HEK293 (cell line): ENCODE measurements at regions not wholly inside any gene's neighbourhood (a gene's known extent, or its start where the extent isn't known, plus 50 kb on each side); places are given as distances from the start of the nearest gene placed in this dataset.

Source experiments
- CTCF ChIA-PET: fragments of 350-600 bp; formaldehyde crosslinking; extraction: SDS; loops from one replicate; lab custom pipeline; 2021; ENCODE audit warnings: antibody characterized with exemption; lab: Yijun Ruan, JAX
- POLR2A ChIA-PET: fragments of 300-600 bp; formaldehyde crosslinking; extraction: SDS; loops from one replicate; lab custom pipeline; 2020; ENCODE audit warnings: antibody characterized with exemption, inconsistent platforms; lab: Yijun Ruan, JAX
- H3K27ac ChIP-seq: fragments of 200-500 bp; sonication (Bioruptor generic); 2 replicates; pipeline ENCODE4 v1.5.1; 2014; ENCODE audit warnings: low read depth, low read length, control low read depth, inconsistent platforms; ENCODE audit errors: extremely low read depth
- H3K36me3 ChIP-seq, 2 experiments: fragments of 200-500 bp in 1 of 2; sonication (Bioruptor generic) in 1 of 2; 1 replicate in 1 of 2; 2 replicates in 1 of 2; pipeline ENCODE4 v1.5.1; 2014 to 2017; ENCODE audit warnings: inconsistent platforms in 2 of 2, low read length in 2 of 2; ENCODE audit not compliant: control insufficient read depth in 2 of 2, insufficient read depth in 1 of 2
- H3K4me1 ChIP-seq: fragments of 200-500 bp; sonication (Bioruptor generic); 2 replicates; pipeline ENCODE4 v1.5.1; 2014; ENCODE audit warnings: mild to moderate bottlenecking, low read length, inconsistent platforms; ENCODE audit not compliant: control insufficient read depth, insufficient read depth
- H3K4me3 ChIP-seq: 2 replicates; pipeline ENCODE4 v1.5.1; 2011; ENCODE audit warnings: low read depth, mild to moderate bottlenecking, control low read depth, low read length, moderate library complexity
- H3K9me3 ChIP-seq: fragments of 200-500 bp; sonication (Bioruptor generic); 2 replicates; pipeline ENCODE4 v1.5.1; 2014; ENCODE audit warnings: low read depth, low read length, inconsistent platforms; ENCODE audit not compliant: control insufficient read depth, insufficient read depth
- GLI2 ChIP-seq: fragments of 450-650 bp; formaldehyde crosslinking; IDR thresholded peaks from 2 replicates; pipeline ENCODE4; 2017; ENCODE audit warnings: missing biosample characterization, missing genetic modification characterization, low read depth, borderline replicate concordance
- KLF7 ChIP-seq: fragments of 450-650 bp; formaldehyde crosslinking; IDR thresholded peaks from 2 replicates; pipeline ENCODE4 v1.5.1; 2016; ENCODE audit warnings: missing biosample characterization, missing genetic modification characterization, borderline replicate concordance
- MZF1 ChIP-seq: fragments of 450-650 bp; formaldehyde crosslinking; IDR thresholded peaks from 2 replicates; pipeline ENCODE4 v1.5.1; 2017; ENCODE audit warnings: missing biosample characterization, missing genetic modification characterization, borderline replicate concordance
- SCRT2 ChIP-seq: fragments of 450-650 bp; formaldehyde crosslinking; IDR thresholded peaks from 2 replicates; pipeline ENCODE4 v1.5.1; 2016; ENCODE audit warnings: missing biosample characterization, missing genetic modification characterization
- SP2 ChIP-seq: fragments of 450-650 bp; formaldehyde crosslinking; IDR thresholded peaks from 2 replicates; pipeline ENCODE4 v1.5.1; 2016; ENCODE audit warnings: missing biosample characterization, missing genetic modification characterization
- TCF7L2 ChIP-seq: IDR thresholded peaks from 2 replicates; pipeline ENCODE4 v1.6.1; 2011; ENCODE audit warnings: low read depth, mild to moderate bottlenecking, inconsistent platforms, low read length, moderate library complexity, borderline replicate concordance
- TRIM28 ChIP-seq: IDR thresholded peaks from 2 replicates; pipeline ENCODE4 v1.6.1; 2011; ENCODE audit warnings: low read length, control low read depth, borderline replicate concordance
- ZBTB20 ChIP-seq: fragments of 450-650 bp; formaldehyde crosslinking; IDR thresholded peaks from 2 replicates; pipeline ENCODE4 v1.5.1; 2016; ENCODE audit warnings: missing biosample characterization, missing genetic modification characterization
- ZFP69B ChIP-seq: fragments of 450-650 bp; formaldehyde crosslinking; IDR thresholded peaks from 2 replicates; pipeline ENCODE4 v1.5.1; 2016; ENCODE audit warnings: missing biosample characterization, missing genetic modification characterization
- ZNF146 ChIP-seq: fragments of 450-650 bp; formaldehyde crosslinking; IDR thresholded peaks from 2 replicates; pipeline ENCODE4 v1.5.1; 2016; ENCODE audit warnings: missing biosample characterization, missing genetic modification characterization
- ZNF169 ChIP-seq: fragments of 450-650 bp; formaldehyde crosslinking; IDR thresholded peaks from 2 replicates; pipeline ENCODE4 v1.5.1; 2016; ENCODE audit warnings: missing biosample characterization, missing genetic modification characterization
- ZNF311 ChIP-seq: fragments of 450-650 bp; formaldehyde crosslinking; IDR thresholded peaks from 2 replicates; pipeline ENCODE4 v1.5.1; 2017; ENCODE audit warnings: missing biosample characterization, missing genetic modification characterization, borderline replicate concordance
- ZNF37A ChIP-seq: fragments of 450-650 bp; IDR thresholded peaks from 2 replicates; pipeline ENCODE4 v1.5.1; 2018; ENCODE audit warnings: missing biosample characterization, missing genetic modification characterization
- ZNF394 ChIP-seq: fragments of 450-650 bp; formaldehyde crosslinking; IDR thresholded peaks from 2 replicates; pipeline ENCODE4 v1.5.1; 2016; ENCODE audit warnings: missing biosample characterization, missing genetic modification characterization, mild to moderate bottlenecking, moderate library complexity, borderline replicate concordance
- ZNF521 ChIP-seq: fragments of 450-650 bp; formaldehyde crosslinking; IDR thresholded peaks from 2 replicates; pipeline ENCODE4 v1.5.1; 2017; ENCODE audit warnings: missing biosample characterization, mild to moderate bottlenecking, missing genetic modification characterization
- ZNF561 ChIP-seq: fragments of 450-650 bp; IDR thresholded peaks from 2 replicates; pipeline ENCODE4 v1.5.1; 2018; ENCODE audit warnings: missing biosample characterization, missing genetic modification characterization, borderline replicate concordance
- ZNF571 ChIP-seq: fragments of 450-650 bp; formaldehyde crosslinking; IDR thresholded peaks from 2 replicates; pipeline ENCODE4 v1.5.0; 2017; ENCODE audit warnings: missing biosample characterization, missing genetic modification characterization
- ZNF596 ChIP-seq: fragments of 450-650 bp; IDR thresholded peaks from 2 replicates; pipeline ENCODE4 v1.5.0; 2018; ENCODE audit warnings: missing biosample characterization, mild to moderate bottlenecking, missing genetic modification characterization, moderate library complexity
- ZNF610 ChIP-seq: fragments of 450-650 bp; formaldehyde crosslinking; IDR thresholded peaks from 2 replicates; pipeline ENCODE4 v1.5.1; 2016; ENCODE audit warnings: missing biosample characterization, missing genetic modification characterization, borderline replicate concordance
- ZNF624 ChIP-seq: fragments of 450-650 bp; formaldehyde crosslinking; IDR thresholded peaks from 2 replicates; pipeline ENCODE4 v1.5.1; 2017; ENCODE audit warnings: missing biosample characterization, missing genetic modification characterization
- ZNF791 ChIP-seq: fragments of 450-650 bp; formaldehyde crosslinking; IDR thresholded peaks from 2 replicates; pipeline ENCODE4 v1.5.1; 2016; ENCODE audit warnings: missing biosample characterization, missing genetic modification characterization
- ZNF792 ChIP-seq: fragments of 450-650 bp; formaldehyde crosslinking; IDR thresholded peaks from 2 replicates; pipeline ENCODE4 v1.5.1; 2016; ENCODE audit warnings: missing biosample characterization, missing genetic modification characterization
- ZSCAN23 ChIP-seq: fragments of 450-650 bp; formaldehyde crosslinking; IDR thresholded peaks from 2 replicates; pipeline ENCODE4 v1.5.1; 2016; ENCODE audit warnings: missing biosample characterization, missing genetic modification characterization
- TF ChIP-seq, protein P1 (sequence below): fragments of 450-650 bp; formaldehyde crosslinking; IDR thresholded peaks from 2 replicates; pipeline ENCODE4 v1.5.1; 2016; ENCODE audit warnings: missing biosample characterization, missing genetic modification characterization
- TF ChIP-seq, protein P2 (sequence below): fragments of 450-650 bp; formaldehyde crosslinking; IDR thresholded peaks from 2 replicates; pipeline ENCODE4 v1.5.1; 2016; ENCODE audit warnings: missing biosample characterization, missing genetic modification characterization
- TF ChIP-seq, protein P3 (sequence below): IDR thresholded peaks from 2 replicates; pipeline ENCODE4 v1.6.1; 2011; ENCODE audit warnings: mild to moderate bottlenecking, low read depth, low read length, borderline replicate concordance
- TF ChIP-seq, protein P4 (sequence below): fragments of 450-650 bp; formaldehyde crosslinking; IDR thresholded peaks from 2 replicates; pipeline ENCODE4 v1.5.1; 2016; ENCODE audit warnings: missing biosample characterization, missing genetic modification characterization
- TF ChIP-seq, protein P5 (sequence below): fragments of 450-650 bp; formaldehyde crosslinking; IDR thresholded peaks from 2 replicates; pipeline ENCODE4 v1.5.1; 2016; ENCODE audit warnings: missing biosample characterization, missing genetic modification characterization

DNA sequence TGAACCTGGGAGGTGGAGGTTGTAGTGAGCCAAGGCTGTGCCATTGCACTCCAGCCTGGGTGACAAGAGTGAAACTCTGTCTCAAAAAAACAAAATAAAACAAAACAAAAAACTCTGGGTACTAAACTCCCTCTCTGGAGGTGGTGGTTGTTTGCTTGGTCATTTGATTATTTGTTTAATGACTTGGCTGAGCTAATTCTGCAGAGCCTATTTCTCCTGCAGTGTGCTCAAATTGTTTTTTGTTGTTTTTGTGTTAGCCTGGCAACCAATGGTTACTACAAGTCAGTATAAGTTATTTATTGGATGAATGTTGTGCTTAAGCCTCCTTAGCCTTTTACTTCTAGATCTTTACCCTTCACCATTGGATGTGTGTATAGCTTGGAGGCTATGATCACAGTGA lies 387.5 kb downstream of the ADCYAP1 start:
- Histone ChIP-seq H3K4me3 (no peak overlapping the region), H3K4me1 (no peaks in the 10 kb centered on the region), H3K36me3 (no peaks in the 10 kb centered on the region), H3K9me3 (no peaks in the 10 kb centered on the region)
- CTCF ChIA-PET, result interaction anchor here (0.5 kb wide), 1 partner anchor 1256 kb away, joined by 3 read pairs; no protein-coding TSS in a partner anchor
- POLR2A ChIA-PET, result no interaction called here
- TF ChIP-seq ZFP69B (tag by site-specific recombination) (no peak), ZNF561 (tag by site-specific recombination) (no peak), GLI2 (tag by site-specific recombination) (no peak), TCF7L2 (no peak), ZSCAN23 (no peak), ZNF169 (tag by site-specific recombination) (no peak), TRIM28 (no peak), KLF7 (tag by site-specific recombination) (no peak), ZBTB20 (no peak)
- TF ChIP-seq, protein P1, sequence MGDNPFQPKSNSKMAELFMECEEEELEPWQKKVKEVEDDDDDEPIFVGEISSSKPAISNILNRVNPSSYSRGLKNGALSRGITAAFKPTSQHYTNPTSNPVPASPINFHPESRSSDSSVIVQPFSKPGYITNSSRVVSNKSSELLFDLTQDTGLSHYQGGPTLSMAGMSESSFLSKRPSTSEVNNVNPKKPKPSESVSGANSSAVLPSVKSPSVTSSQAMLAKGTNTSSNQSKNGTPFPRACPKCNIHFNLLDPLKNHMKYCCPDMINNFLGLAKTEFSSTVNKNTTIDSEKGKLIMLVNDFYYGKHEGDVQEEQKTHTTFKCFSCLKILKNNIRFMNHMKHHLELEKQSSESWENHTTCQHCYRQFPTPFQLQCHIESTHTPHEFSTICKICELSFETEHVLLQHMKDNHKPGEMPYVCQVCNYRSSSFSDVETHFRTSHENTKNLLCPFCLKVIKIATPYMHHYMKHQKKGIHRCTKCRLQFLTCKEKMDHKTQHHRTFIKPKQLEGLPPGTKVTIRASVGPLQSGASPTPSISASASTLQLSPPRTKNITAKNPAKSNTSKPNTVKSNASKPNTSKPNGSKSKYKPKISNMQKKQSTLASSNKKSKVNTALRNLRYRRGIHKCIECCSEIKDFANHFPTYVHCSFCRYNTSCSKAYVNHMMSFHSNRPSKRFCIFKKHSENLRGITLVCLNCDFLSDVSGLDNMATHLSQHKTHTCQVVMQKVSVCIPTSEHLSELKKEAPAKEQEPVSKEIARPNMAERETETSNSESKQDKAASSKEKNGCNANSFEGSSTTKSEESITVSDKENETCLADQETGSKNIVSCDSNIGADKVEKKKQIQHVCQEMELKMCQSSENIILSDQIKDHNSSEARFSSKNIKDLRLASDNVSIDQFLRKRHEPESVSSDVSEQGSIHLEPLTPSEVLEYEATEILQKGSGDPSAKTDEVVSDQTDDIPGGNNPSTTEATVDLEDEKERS (tag by site-specific recombination), result no peak
- TF ChIP-seq, protein P2, sequence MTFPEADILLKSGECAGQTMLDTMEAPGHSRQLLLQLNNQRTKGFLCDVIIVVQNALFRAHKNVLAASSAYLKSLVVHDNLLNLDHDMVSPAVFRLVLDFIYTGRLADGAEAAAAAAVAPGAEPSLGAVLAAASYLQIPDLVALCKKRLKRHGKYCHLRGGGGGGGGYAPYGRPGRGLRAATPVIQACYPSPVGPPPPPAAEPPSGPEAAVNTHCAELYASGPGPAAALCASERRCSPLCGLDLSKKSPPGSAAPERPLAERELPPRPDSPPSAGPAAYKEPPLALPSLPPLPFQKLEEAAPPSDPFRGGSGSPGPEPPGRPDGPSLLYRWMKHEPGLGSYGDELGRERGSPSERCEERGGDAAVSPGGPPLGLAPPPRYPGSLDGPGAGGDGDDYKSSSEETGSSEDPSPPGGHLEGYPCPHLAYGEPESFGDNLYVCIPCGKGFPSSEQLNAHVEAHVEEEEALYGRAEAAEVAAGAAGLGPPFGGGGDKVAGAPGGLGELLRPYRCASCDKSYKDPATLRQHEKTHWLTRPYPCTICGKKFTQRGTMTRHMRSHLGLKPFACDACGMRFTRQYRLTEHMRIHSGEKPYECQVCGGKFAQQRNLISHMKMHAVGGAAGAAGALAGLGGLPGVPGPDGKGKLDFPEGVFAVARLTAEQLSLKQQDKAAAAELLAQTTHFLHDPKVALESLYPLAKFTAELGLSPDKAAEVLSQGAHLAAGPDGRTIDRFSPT (tag by site-specific recombination), result no peak
- TF ChIP-seq, protein P3, sequence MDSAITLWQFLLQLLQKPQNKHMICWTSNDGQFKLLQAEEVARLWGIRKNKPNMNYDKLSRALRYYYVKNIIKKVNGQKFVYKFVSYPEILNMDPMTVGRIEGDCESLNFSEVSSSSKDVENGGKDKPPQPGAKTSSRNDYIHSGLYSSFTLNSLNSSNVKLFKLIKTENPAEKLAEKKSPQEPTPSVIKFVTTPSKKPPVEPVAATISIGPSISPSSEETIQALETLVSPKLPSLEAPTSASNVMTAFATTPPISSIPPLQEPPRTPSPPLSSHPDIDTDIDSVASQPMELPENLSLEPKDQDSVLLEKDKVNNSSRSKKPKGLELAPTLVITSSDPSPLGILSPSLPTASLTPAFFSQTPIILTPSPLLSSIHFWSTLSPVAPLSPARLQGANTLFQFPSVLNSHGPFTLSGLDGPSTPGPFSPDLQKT, result no peak
- TF ChIP-seq, protein P4, sequence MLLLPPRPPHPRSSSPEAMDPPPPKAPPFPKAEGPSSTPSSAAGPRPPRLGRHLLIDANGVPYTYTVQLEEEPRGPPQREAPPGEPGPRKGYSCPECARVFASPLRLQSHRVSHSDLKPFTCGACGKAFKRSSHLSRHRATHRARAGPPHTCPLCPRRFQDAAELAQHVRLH (tag by site-specific recombination), result no peak
- TF ChIP-seq, all 188 proteins: peak for 0
- no peak overlapping the region for H3K27ac ChIP-seq

DNA sequence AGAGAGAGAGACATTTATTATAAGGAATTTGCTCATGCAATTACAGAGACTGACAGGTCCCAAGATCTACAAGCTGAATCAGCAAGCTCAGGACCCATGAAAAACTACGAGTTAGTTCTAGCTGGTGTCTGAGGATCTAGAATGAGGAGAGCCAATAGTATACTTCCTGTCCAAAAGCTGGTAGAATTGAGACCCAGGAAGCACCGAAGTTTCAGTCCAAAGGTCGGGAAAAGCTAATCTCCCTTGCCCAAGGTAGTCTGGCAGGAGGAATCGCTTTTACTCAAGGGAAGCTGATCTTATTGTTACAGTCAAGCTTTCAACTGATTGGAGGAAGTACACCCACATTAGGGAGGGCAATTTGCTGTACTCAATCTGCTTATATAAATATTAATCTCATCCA lies 389.6 kb downstream of the ADCYAP1 start:
- no peaks in the 10 kb centered on the region for H3K36me3 ChIP-seq
- H3K4me3 ChIP-seq, result no peak overlapping the region
- H3K9me3 ChIP-seq, result no peaks in the 10 kb centered on the region
- ChIA-PET CTCF (no interaction called here), POLR2A (no interaction called here)
- no peak overlapping the region for H3K27ac ChIP-seq
- H3K4me1 ChIP-seq, result no peaks in the 10 kb centered on the region
- no peak for TF ChIP-seq ZNF394 (tag by site-specific recombination)
- TF ChIP-seq ZNF311 (tag by site-specific recombination), result no peak
- TF ChIP-seq ZNF792, result no peak
- no peak for TF ChIP-seq SCRT2
- TF ChIP-seq ZNF521 (tag by site-specific recombination), result no peak
- TF ChIP-seq SP2 (tag by site-specific recombination), result no peak
- TF ChIP-seq ZNF571 (tag by site-specific recombination), result no peak
- TF ChIP-seq ZNF791 (tag by site-specific recombination), result no peak
- TF ChIP-seq ZNF37A (tag by site-specific recombination), result no peak
- no peak for TF ChIP-seq ZNF596 (tag by site-specific recombination)
- TF ChIP-seq ZNF624 (tag by site-specific recombination), result no peak
- TF ChIP-seq MZF1 (tag by site-specific recombination), result no peak
- no peak for TF ChIP-seq ZNF146
- TF ChIP-seq, protein P5, sequence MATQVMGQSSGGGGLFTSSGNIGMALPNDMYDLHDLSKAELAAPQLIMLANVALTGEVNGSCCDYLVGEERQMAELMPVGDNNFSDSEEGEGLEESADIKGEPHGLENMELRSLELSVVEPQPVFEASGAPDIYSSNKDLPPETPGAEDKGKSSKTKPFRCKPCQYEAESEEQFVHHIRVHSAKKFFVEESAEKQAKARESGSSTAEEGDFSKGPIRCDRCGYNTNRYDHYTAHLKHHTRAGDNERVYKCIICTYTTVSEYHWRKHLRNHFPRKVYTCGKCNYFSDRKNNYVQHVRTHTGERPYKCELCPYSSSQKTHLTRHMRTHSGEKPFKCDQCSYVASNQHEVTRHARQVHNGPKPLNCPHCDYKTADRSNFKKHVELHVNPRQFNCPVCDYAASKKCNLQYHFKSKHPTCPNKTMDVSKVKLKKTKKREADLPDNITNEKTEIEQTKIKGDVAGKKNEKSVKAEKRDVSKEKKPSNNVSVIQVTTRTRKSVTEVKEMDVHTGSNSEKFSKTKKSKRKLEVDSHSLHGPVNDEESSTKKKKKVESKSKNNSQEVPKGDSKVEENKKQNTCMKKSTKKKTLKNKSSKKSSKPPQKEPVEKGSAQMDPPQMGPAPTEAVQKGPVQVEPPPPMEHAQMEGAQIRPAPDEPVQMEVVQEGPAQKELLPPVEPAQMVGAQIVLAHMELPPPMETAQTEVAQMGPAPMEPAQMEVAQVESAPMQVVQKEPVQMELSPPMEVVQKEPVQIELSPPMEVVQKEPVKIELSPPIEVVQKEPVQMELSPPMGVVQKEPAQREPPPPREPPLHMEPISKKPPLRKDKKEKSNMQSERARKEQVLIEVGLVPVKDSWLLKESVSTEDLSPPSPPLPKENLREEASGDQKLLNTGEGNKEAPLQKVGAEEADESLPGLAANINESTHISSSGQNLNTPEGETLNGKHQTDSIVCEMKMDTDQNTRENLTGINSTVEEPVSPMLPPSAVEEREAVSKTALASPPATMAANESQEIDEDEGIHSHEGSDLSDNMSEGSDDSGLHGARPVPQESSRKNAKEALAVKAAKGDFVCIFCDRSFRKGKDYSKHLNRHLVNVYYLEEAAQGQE (tag by site-specific recombination), result no peak
- TF ChIP-seq ZNF610 (tag by site-specific recombination), result no peak
